ENCODE measurements at regions not wholly inside any gene's neighbourhood (a gene's known extent, or its start where the extent isn't known, plus 50 kb on each side); places are given as distances from the start of the nearest gene placed in this dataset.

DNA sequence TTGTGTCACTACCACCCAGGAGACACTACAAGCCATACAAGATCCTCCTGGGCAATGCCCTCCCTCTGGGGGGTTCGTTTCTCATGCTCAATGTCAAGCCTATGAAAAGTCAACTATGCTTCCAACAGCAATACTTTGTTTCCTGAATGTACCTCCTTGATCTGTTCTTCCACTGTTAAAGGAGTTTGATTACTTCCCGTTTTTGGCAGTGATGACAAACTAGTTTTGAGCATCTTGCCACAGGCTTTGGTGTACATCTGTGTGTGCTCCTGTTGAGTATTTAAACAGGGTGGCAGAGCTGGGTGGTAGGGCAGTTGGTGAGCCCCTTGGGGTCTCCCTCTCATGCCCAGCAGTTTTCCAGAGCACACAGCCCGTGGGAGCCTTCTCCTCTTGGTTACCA lies 81.4 kb downstream of the IL12A start:
- no peaks in the 10 kb centered on the region for H3K36me3 ChIP-seq
- intact Hi-C loops (cut with DNase I): no loop called here
- no peaks in the 10 kb centered on the region for H3K4me1 ChIP-seq
- DNase-seq (ENCODE audit: low spot score in 2 of 2): no peak
- no peak overlapping the region for H3K27ac ChIP-seq
- no peak overlapping the region for H3K4me3 ChIP-seq
- H3K27me3 ChIP-seq: no peaks in the 10 kb centered on the region
- no peaks in the 10 kb centered on the region for H3K9me3 ChIP-seq
- TF ChIP-seq, protein P1, sequence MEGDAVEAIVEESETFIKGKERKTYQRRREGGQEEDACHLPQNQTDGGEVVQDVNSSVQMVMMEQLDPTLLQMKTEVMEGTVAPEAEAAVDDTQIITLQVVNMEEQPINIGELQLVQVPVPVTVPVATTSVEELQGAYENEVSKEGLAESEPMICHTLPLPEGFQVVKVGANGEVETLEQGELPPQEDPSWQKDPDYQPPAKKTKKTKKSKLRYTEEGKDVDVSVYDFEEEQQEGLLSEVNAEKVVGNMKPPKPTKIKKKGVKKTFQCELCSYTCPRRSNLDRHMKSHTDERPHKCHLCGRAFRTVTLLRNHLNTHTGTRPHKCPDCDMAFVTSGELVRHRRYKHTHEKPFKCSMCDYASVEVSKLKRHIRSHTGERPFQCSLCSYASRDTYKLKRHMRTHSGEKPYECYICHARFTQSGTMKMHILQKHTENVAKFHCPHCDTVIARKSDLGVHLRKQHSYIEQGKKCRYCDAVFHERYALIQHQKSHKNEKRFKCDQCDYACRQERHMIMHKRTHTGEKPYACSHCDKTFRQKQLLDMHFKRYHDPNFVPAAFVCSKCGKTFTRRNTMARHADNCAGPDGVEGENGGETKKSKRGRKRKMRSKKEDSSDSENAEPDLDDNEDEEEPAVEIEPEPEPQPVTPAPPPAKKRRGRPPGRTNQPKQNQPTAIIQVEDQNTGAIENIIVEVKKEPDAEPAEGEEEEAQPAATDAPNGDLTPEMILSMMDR (IDR thresholded peaks at IDR 0.05): no peak

DNA sequence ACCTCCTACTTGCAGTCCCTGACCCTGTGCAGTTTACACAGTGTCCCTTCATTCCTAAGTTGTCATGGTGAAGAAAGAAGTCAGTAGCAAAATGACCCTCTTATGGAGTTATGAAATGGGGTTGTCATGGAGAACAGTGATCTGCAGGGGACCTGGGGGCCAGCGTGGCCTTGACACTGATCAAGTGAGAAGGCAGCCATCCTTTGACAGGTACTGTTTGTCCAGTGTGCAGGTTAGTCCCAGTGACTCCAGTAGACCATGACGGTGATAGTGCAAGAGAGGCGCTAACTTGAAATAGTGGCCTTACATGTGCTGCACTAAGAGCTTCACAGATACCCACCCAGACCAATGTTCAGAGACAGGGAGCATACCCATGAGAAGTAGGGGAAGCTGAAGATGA lies 87.9 kb downstream of the IL12A start:
- H3K27me3 ChIP-seq: no peaks in the 10 kb centered on the region
- TF ChIP-seq, protein P1 (IDR thresholded peaks at IDR 0.05): no peak
- H3K27ac ChIP-seq: no peak overlapping the region
- intact Hi-C loops (cut with DNase I): no loop called here
- H3K4me1 ChIP-seq: no peaks in the 10 kb centered on the region
- no peaks in the 10 kb centered on the region for H3K36me3 ChIP-seq
- no peak overlapping the region for H3K4me3 ChIP-seq
- DNase-seq (ENCODE audit: low spot score in 2 of 2): no peak
- H3K9me3 ChIP-seq: no peaks in the 10 kb centered on the region

DNA sequence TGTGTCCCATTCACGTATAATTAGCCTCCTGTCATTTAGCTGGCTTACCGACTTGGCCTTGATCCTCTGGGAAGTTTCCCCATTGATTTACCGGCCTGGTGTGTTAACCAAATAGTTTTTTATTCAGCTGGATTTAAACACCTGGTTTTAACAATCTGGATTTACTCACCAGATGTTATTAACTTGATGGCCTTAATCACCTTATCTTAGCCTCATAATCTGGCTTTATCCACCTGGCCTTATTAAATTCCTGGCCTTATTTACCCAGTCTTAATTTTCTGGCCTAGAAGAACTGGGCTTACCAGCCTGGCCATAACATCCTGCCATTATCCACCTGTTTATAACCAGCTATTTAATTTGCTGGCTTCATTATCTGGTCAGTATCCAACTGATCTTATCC lies 89.9 kb downstream of the IL12A start:
- TF ChIP-seq, protein P1 (IDR thresholded peaks at IDR 0.05): no peak
- Histone ChIP-seq H3K27me3 (no peaks in the 10 kb centered on the region), H3K27ac (no peak overlapping the region), H3K4me1 (no peaks in the 10 kb centered on the region), H3K9me3 (no peaks in the 10 kb centered on the region), H3K4me3 (no peak overlapping the region), H3K36me3 (no peaks in the 10 kb centered on the region)
- DNase-seq (ENCODE audit: low spot score in 2 of 2): no peak
- intact Hi-C loops (cut with DNase I): no loop called here

DNA sequence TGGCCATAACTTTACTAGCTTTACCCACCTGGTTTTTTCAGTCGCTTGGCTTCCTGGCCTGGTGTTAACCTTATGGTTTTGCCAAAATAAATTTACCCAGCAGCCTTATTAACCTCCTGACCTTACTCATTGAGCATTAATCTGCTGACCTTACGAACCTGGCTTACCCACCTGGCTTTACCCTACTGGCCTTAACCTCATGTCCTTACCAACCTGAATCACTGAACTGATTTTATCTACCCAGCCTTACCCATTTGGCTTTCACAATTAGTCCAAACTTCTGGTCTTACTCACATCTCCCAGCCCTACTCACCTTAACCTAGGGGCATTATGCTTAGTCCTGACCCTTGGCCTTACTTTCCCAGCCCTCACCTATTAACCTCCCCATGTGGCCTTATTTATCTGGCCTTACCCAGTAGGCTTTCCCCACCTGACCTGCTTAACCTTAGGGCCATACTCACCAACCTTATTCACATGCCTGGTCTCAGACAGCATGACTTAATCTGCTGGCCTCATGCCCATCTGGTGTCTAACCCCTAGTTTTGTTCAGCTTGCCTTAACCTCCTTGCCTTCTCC lies 93.4 kb downstream of the IL12A start:
- no peak overlapping the region for H3K27ac ChIP-seq
- intact Hi-C loops (cut with DNase I): no loop called here
- H3K27me3 ChIP-seq: no peaks in the 10 kb centered on the region
- H3K4me1 ChIP-seq: no peaks in the 10 kb centered on the region
- DNase-seq (ENCODE audit: low spot score in 2 of 2): no peak
- H3K4me3 ChIP-seq: no peak overlapping the region
- no peaks in the 10 kb centered on the region for H3K36me3 ChIP-seq
- TF ChIP-seq, protein P1 (IDR thresholded peaks at IDR 0.05): no peak
- no peaks in the 10 kb centered on the region for H3K9me3 ChIP-seq

DNA sequence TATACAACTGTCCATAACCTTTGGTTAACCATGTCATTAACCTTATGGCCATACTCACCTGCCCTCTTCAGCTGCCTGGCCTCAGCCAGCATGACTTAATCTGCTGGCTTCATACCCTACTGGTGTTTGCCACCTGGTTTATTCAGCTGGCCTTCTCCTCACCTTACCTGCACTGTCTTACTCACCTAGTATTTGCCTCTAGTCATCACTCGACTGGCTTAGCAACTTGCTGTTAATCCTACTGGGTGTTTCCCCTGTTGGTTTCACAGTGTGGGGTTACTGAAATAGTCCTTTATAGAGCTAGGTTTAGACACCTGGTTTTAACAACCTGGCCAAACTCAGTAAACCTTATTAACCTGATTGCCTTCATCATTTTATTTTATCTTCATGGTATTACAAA lies 96.4 kb downstream of the IL12A start:
- intact Hi-C loops (cut with DNase I): no loop called here
- no peaks in the 10 kb centered on the region for H3K27me3 ChIP-seq
- H3K9me3 ChIP-seq: no peaks in the 10 kb centered on the region
- H3K36me3 ChIP-seq: no peaks in the 10 kb centered on the region
- no peak for DNase-seq (ENCODE audit: low spot score in 2 of 2)
- no peak overlapping the region for H3K4me3 ChIP-seq
- H3K4me1 ChIP-seq: no peaks in the 10 kb centered on the region
- no peak overlapping the region for H3K27ac ChIP-seq
- TF ChIP-seq, protein P1 (IDR thresholded peaks at IDR 0.05): no peak

All from ascending aorta (tissue), 2 donors.